GM23338 (cell line): ENCODE measurements at regions not wholly inside any gene's neighbourhood (a gene's known extent, or its start where the extent isn't known, plus 50 kb on each side); places are given as distances from the start of the nearest gene placed in this dataset.
A peak's percentile ranks its signal among the peaks of the same experiment; 100 is the strongest.

Experiments used
- ATAC-seq: fragments of 200-7000 bp; cut with Tn5 transposase; 3 replicates; pipeline ENCODE4 v1.9.1; 2020
- DNase-seq: peaks from one replicate; pipeline ENCODE4 v3.0.0-alpha.2; 2015; ENCODE audit warnings: low spot score
- H2AFZ ChIP-seq: fragments of 200-600 bp; sonication (generic); 2 replicates; pipeline ENCODE4 v1.8.0; 2016; ENCODE audit warnings: antibody characterized with exemption, mild to moderate bottlenecking, moderate library complexity
- H3F3A ChIP-seq: fragments of 200-600 bp; sonication (generic); replicated peaks from 2 replicates; pipeline ENCODE4 v1.8.0; 2017; ENCODE audit warnings: antibody characterized with exemption, mixed run types, low read depth
- H3K27ac ChIP-seq: fragments of 200-600 bp; sonication (generic); 2 replicates; pipeline ENCODE4 v1.6.1; 2016; ENCODE audit warnings: low read depth
- H3K27me3 ChIP-seq: fragments of 200-600 bp; sonication (generic); 2 replicates; pipeline ENCODE4 v1.8.0; 2016; ENCODE audit warnings: mild to moderate bottlenecking, mixed run types, moderate library complexity; ENCODE audit not compliant: insufficient read depth
- H3K36me3 ChIP-seq: fragments of 200-600 bp; sonication (generic); 2 replicates; pipeline ENCODE4 v1.8.0; 2016; ENCODE audit warnings: mild to moderate bottlenecking; ENCODE audit not compliant: insufficient read depth
- H3K4me1 ChIP-seq: fragments of 200-600 bp; sonication (generic); 2 replicates; pipeline ENCODE4 v1.8.0; 2016; ENCODE audit warnings: mild to moderate bottlenecking, moderate library complexity; ENCODE audit not compliant: insufficient read depth
- H3K4me2 ChIP-seq: fragments of 200-600 bp; sonication (generic); 2 replicates; pipeline ENCODE4 v1.7.1; 2017; ENCODE audit warnings: mixed run types
- H3K4me3 ChIP-seq: fragments of 200-600 bp; sonication (generic); 2 replicates; pipeline ENCODE4 v1.6.1; 2016; ENCODE audit warnings: mixed run types
- H3K79me2 ChIP-seq: fragments of 200-600 bp; sonication (generic); replicated peaks from 2 replicates; pipeline ENCODE4 v1.8.0; 2017; ENCODE audit warnings: mild to moderate bottlenecking; ENCODE audit not compliant: insufficient read depth
- H3K9me2 ChIP-seq: fragments of 200-600 bp; sonication (generic); 2 replicates; pipeline ENCODE4 v1.8.0; 2017; ENCODE audit not compliant: insufficient read depth
- H4K20me1 ChIP-seq: fragments of 200-600 bp; sonication (generic); replicated peaks from 2 replicates; pipeline ENCODE4 v1.8.0; 2017; ENCODE audit warnings: mild to moderate bottlenecking; ENCODE audit not compliant: insufficient read depth
- H3K27ac Mint-ChIP-seq: 2 replicates; pipeline ENCODE4 v1.8.0; 2020; ENCODE audit warnings: inconsistent platforms, mild to moderate bottlenecking, moderate library complexity, mixed read lengths
- H3K27me3 Mint-ChIP-seq: 3 replicates; pipeline ENCODE4 v1.8.0; 2022; ENCODE audit warnings: low read depth, mild to moderate bottlenecking, moderate library complexity, mixed read lengths, inconsistent platforms; ENCODE audit not compliant: insufficient read depth, poor library complexity
- H3K36me3 Mint-ChIP-seq: 3 replicates; pipeline ENCODE4 v1.8.0; 2021; ENCODE audit warnings: low read depth, mild to moderate bottlenecking, inconsistent platforms, moderate library complexity, mixed read lengths
- H3K4me1 Mint-ChIP-seq: 3 replicates; pipeline ENCODE4 v1.8.0; 2020; ENCODE audit warnings: mild to moderate bottlenecking, inconsistent platforms, mixed read lengths
- H3K4me3 Mint-ChIP-seq: 3 replicates; pipeline ENCODE4 v1.8.0; 2021; ENCODE audit warnings: moderate library complexity, mild to moderate bottlenecking, inconsistent platforms, mixed read lengths
- H3K9me3 Mint-ChIP-seq: 3 replicates; pipeline ENCODE4 v1.8.0; 2020; ENCODE audit warnings: moderate library complexity, mild to moderate bottlenecking, inconsistent platforms, mixed read lengths
- CREB1 ChIP-seq: fragments of 250-450 bp; sonication (Bioruptor Pico); IDR thresholded peaks from 2 replicates; pipeline ENCODE4 v1.5.0; 2020; ENCODE audit warnings: low read depth, mild to moderate bottlenecking, moderate library complexity
- EZH2 ChIP-seq: fragments of 200-600 bp; sonication (generic); IDR thresholded peaks from one replicate; pipeline ENCODE4 v1.8.0; 2017; ENCODE audit warnings: antibody characterized with exemption, mild to moderate bottlenecking, low read depth; ENCODE audit not compliant: unreplicated experiment
- EZH2phosphoT487 ChIP-seq: fragments of 200-600 bp; sonication (generic); IDR thresholded peaks from one replicate; pipeline ENCODE4 v1.8.1; 2018; ENCODE audit warnings: antibody characterized with exemption; ENCODE audit not compliant: unreplicated experiment
- JUNB ChIP-seq: IDR thresholded peaks from one replicate; pipeline ENCODE4 v1.6.1; 2016; ENCODE audit warnings: antibody characterized with exemption; ENCODE audit not compliant: unreplicated experiment
- NANOG ChIP-seq: IDR thresholded peaks from 2 replicates; pipeline ENCODE4 v1.6.1; 2016; ENCODE audit warnings: antibody characterized with exemption, borderline replicate concordance
- POLR2AphosphoS5 ChIP-seq: IDR thresholded peaks from 2 replicates; pipeline ENCODE4 v1.6.1; 2016; ENCODE audit warnings: antibody characterized with exemption, low read depth
- STAT1 ChIP-seq: IDR thresholded peaks from one replicate; pipeline ENCODE4 v1.6.1; 2016; ENCODE audit warnings: antibody characterized with exemption; ENCODE audit not compliant: unreplicated experiment
- ZNF114 ChIP-seq: fragments of 250-450 bp; sonication (Bioruptor Pico); IDR thresholded peaks from 2 replicates; pipeline ENCODE4 v1.5.0; 2020; ENCODE audit warnings: mild to moderate bottlenecking, moderate library complexity
- ZNF331 ChIP-seq: fragments of 250-450 bp; sonication (Bioruptor Pico); IDR thresholded peaks from 2 replicates; pipeline ENCODE4 v1.5.0; 2020; ENCODE audit warnings: low read depth, mild to moderate bottlenecking, moderate library complexity
- TF ChIP-seq, protein P1 (sequence below), 2 experiments: fragments of 200-600 bp in 1 of 2; sonication (generic) in 1 of 2; conservative IDR thresholded peaks; 2 replicates each; pipeline versions ENCODE4 v1.5.1 to v1.6.1; 2016 to 2017; ENCODE audit warnings: antibody characterized with exemption in 2 of 2, low read depth in 2 of 2, mild to moderate bottlenecking in 2 of 2, moderate library complexity in 1 of 2
- TF ChIP-seq, protein P2 (sequence below): fragments of 250-450 bp; sonication (Bioruptor Pico); IDR thresholded peaks from 2 replicates; pipeline ENCODE4 v1.5.0; 2020; ENCODE audit warnings: mild to moderate bottlenecking, moderate library complexity
- TF ChIP-seq, protein P3 (sequence below): IDR thresholded peaks from one replicate; pipeline ENCODE4 v1.6.1; 2018; ENCODE audit warnings: antibody characterized with exemption; ENCODE audit not compliant: unreplicated experiment

DNA sequence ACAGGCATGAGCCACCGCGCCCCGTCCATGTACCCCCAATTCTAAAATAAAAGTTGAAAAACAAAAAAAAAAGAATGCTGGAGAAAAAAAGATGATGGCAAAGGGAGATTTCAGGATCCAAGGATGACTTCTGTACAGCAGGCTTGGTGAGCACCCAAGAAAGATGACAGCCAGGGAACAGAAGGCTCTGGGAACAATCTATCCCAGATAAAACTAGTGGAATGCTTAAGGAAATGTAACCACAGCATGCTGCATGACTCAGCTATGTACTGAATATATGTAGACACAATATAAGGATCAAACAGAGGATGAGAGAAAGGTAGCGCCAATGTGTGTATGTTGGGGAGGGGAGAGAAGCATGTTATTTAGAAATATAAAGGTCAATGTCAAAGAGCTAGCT, 123.7 kb upstream of the TMTC1 start (continued):
- TF ChIP-seq, protein P1, sequence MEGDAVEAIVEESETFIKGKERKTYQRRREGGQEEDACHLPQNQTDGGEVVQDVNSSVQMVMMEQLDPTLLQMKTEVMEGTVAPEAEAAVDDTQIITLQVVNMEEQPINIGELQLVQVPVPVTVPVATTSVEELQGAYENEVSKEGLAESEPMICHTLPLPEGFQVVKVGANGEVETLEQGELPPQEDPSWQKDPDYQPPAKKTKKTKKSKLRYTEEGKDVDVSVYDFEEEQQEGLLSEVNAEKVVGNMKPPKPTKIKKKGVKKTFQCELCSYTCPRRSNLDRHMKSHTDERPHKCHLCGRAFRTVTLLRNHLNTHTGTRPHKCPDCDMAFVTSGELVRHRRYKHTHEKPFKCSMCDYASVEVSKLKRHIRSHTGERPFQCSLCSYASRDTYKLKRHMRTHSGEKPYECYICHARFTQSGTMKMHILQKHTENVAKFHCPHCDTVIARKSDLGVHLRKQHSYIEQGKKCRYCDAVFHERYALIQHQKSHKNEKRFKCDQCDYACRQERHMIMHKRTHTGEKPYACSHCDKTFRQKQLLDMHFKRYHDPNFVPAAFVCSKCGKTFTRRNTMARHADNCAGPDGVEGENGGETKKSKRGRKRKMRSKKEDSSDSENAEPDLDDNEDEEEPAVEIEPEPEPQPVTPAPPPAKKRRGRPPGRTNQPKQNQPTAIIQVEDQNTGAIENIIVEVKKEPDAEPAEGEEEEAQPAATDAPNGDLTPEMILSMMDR (conservative IDR thresholded peaks at IDR 0.05; ENCODE audit: low read depth in 2 of 2), result no peak
- no peak for TF ChIP-seq STAT1
- TF ChIP-seq CREB1 (CRISPR knock-in tag), result no peak

DNA sequence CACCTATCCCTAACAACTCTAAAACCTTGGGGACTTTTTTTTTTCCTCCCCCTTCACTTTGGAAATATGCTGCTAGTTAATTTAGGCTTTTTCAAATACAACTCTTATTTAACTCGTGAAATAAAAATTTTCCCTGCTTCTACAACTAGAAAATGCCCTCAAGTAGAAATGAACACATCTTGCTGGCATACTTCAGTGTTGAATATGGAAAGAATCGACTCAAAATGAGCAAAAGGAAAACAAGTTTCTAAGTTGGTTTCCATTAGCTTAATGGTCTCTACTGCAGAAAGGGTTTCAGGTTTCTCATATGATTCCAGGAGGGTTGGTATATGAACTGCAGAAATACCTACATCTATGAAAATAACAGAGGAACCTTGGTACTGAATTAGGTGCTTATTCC, 118.3 kb upstream of the TMTC1 start:
- Histone ChIP-seq H3K27me3 (no peaks in the 10 kb centered on the region), H4K20me1 (no peaks in the 10 kb centered on the region), H3K4me3 (no peak overlapping the region), H3K4me2 (no peak overlapping the region), H3F3A (no peaks in the 10 kb centered on the region), H3K4me1 (no peaks in the 10 kb centered on the region), H3K79me2 (no peaks in the 10 kb centered on the region), H3K27ac (no peak overlapping the region), H2AFZ (0 out of 2 replicates have a peak overlapping the region, but pooled peaks have one; percentile 3), H3K9me2 (no peaks in the 10 kb centered on the region), H3K36me3 (no peaks in the 10 kb centered on the region)
- ATAC-seq (no peak), DNase-seq (no peak)
- peaks cover 2% of the 10 kb centered on the region for H3K27me3 Mint-ChIP-seq
- no peak overlapping the region for H3K27ac Mint-ChIP-seq
- no peak overlapping the region for H3K4me3 Mint-ChIP-seq
- H3K36me3 Mint-ChIP-seq, result no peaks in the 10 kb centered on the region; the same call in 2 of the 3 replicates
- H3K4me1 Mint-ChIP-seq, result peaks cover 9% of the 10 kb centered on the region; the same call in 1 of the 3 replicates
- H3K9me3 Mint-ChIP-seq, result no peaks in the 10 kb centered on the region
- TF ChIP-seq POLR2AphosphoS5 (no peak), STAT1 (no peak), JUNB (no peak), EZH2phosphoT487 (no peak), NANOG (no peak), ZNF114 (CRISPR knock-in tag) (no peak), EZH2 (no peak), ZNF331 (CRISPR knock-in tag) (no peak), CREB1 (CRISPR knock-in tag) (no peak)
- TF ChIP-seq, protein P2, sequence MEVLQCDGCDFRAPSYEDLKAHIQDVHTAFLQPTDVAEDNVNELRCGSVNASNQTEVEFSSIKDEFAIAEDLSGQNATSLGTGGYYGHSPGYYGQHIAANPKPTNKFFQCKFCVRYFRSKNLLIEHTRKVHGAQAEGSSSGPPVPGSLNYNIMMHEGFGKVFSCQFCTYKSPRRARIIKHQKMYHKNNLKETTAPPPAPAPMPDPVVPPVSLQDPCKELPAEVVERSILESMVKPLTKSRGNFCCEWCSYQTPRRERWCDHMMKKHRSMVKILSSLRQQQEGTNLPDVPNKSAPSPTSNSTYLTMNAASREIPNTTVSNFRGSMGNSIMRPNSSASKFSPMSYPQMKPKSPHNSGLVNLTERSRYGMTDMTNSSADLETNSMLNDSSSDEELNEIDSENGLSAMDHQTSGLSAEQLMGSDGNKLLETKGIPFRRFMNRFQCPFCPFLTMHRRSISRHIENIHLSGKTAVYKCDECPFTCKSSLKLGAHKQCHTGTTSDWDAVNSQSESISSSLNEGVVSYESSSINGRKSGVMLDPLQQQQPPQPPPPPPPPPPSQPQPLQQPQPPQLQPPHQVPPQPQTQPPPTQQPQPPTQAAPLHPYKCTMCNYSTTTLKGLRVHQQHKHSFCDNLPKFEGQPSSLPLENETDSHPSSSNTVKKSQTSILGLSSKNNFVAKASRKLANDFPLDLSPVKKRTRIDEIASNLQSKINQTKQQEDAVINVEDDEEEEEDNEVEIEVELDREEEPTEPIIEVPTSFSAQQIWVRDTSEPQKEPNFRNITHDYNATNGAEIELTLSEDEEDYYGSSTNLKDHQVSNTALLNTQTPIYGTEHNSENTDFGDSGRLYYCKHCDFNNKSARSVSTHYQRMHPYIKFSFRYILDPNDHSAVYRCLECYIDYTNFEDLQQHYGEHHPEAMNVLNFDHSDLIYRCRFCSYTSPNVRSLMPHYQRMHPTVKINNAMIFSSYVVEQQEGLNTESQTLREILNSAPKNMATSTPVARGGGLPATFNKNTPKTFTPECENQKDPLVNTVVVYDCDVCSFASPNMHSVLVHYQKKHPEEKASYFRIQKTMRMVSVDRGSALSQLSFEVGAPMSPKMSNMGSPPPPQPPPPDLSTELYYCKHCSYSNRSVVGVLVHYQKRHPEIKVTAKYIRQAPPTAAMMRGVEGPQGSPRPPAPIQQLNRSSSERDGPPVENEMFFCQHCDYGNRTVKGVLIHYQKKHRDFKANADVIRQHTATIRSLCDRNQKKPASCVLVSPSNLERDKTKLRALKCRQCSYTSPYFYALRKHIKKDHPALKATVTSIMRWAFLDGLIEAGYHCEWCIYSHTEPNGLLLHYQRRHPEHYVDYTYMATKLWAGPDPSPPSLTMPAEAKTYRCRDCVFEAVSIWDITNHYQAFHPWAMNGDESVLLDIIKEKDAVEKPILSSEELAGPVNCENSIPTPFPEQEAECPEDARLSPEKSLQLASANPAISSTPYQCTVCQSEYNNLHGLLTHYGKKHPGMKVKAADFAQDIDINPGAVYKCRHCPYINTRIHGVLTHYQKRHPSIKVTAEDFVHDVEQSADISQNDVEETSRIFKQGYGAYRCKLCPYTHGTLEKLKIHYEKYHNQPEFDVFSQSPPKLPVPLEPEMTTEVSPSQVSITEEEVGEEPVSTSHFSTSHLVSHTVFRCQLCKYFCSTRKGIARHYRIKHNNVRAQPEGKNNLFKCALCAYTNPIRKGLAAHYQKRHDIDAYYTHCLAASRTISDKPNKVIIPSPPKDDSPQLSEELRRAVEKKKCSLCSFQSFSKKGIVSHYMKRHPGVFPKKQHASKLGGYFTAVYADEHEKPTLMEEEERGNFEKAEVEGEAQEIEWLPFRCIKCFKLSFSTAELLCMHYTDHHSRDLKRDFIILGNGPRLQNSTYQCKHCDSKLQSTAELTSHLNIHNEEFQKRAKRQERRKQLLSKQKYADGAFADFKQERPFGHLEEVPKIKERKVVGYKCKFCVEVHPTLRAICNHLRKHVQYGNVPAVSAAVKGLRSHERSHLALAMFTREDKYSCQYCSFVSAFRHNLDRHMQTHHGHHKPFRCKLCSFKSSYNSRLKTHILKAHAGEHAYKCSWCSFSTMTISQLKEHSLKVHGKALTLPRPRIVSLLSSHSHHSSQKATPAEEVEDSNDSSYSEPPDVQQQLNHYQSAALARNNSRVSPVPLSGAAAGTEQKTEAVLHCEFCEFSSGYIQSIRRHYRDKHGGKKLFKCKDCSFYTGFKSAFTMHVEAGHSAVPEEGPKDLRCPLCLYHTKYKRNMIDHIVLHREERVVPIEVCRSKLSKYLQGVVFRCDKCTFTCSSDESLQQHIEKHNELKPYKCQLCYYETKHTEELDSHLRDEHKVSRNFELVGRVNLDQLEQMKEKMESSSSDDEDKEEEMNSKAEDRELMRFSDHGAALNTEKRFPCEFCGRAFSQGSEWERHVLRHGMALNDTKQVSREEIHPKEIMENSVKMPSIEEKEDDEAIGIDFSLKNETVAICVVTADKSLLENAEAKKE (CRISPR knock-in tag), result no peak
- TF ChIP-seq, protein P3, sequence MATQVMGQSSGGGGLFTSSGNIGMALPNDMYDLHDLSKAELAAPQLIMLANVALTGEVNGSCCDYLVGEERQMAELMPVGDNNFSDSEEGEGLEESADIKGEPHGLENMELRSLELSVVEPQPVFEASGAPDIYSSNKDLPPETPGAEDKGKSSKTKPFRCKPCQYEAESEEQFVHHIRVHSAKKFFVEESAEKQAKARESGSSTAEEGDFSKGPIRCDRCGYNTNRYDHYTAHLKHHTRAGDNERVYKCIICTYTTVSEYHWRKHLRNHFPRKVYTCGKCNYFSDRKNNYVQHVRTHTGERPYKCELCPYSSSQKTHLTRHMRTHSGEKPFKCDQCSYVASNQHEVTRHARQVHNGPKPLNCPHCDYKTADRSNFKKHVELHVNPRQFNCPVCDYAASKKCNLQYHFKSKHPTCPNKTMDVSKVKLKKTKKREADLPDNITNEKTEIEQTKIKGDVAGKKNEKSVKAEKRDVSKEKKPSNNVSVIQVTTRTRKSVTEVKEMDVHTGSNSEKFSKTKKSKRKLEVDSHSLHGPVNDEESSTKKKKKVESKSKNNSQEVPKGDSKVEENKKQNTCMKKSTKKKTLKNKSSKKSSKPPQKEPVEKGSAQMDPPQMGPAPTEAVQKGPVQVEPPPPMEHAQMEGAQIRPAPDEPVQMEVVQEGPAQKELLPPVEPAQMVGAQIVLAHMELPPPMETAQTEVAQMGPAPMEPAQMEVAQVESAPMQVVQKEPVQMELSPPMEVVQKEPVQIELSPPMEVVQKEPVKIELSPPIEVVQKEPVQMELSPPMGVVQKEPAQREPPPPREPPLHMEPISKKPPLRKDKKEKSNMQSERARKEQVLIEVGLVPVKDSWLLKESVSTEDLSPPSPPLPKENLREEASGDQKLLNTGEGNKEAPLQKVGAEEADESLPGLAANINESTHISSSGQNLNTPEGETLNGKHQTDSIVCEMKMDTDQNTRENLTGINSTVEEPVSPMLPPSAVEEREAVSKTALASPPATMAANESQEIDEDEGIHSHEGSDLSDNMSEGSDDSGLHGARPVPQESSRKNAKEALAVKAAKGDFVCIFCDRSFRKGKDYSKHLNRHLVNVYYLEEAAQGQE, result no peak
- TF ChIP-seq, protein P1 (conservative IDR thresholded peaks at IDR 0.05; ENCODE audit: low read depth in 2 of 2), result no peak
